CD14-positive monocyte (primary cell): ENCODE measurements at regions not wholly inside any gene's neighbourhood (a gene's known extent, or its start where the extent isn't known, plus 50 kb on each side); places are given as distances from the start of the nearest gene placed in this dataset.

Experiments used
- DNase-seq, 3 donors: peaks; one replicate each; pipeline ENCODE4 v3.0.0-alpha.2; 2011 to 2022
- H2AFZ ChIP-seq: 2 replicates; pipeline ENCODE4 v1.6.0; 2012; ENCODE audit warnings: mild to moderate bottlenecking, low read depth, low read length, inconsistent platforms; ENCODE audit not compliant: insufficient read depth, poor library complexity, severe bottlenecking
- H3K27ac ChIP-seq, 2 donors: 1 replicate in 1 of 2; 2 replicates in 1 of 2; pipeline ENCODE4 v1.5.1; 2012 to 2013; ENCODE audit warnings: low read length in 2 of 2, control low read depth in 1 of 2, inconsistent platforms in 1 of 2, low read depth in 1 of 2, mild to moderate bottlenecking in 1 of 2
- H3K27me3 ChIP-seq, 2 donors: one replicate each; pipeline versions ENCODE4 v1.6.0 to v1.6.1; 2011 to 2013; ENCODE audit warnings: low read length in 2 of 2; ENCODE audit not compliant: control insufficient read depth in 2 of 2, insufficient read depth in 2 of 2
- H3K36me3 ChIP-seq, 2 donors: replicated peaks in 1 of 2; 1 replicate in 1 of 2; 2 replicates in 1 of 2; pipeline versions ENCODE4 v1.5.1 to v1.6.1; 2012 to 2013; ENCODE audit warnings: low read length in 2 of 2, control low read depth in 1 of 2, inconsistent platforms in 1 of 2, mild to moderate bottlenecking in 1 of 2; ENCODE audit not compliant: insufficient read depth in 2 of 2, control insufficient read depth in 1 of 2
- H3K4me1 ChIP-seq, 2 donors: 1 replicate in 1 of 2; 2 replicates in 1 of 2; pipeline versions ENCODE4 v1.5.1 to v1.6.1; 2012 to 2013; ENCODE audit warnings: low read length in 2 of 2, control low read depth in 1 of 2, inconsistent platforms in 1 of 2, mild to moderate bottlenecking in 1 of 2, moderate library complexity in 1 of 2; ENCODE audit not compliant: insufficient read depth in 2 of 2, control insufficient read depth in 1 of 2
- H3K4me2 ChIP-seq: replicated peaks from 2 replicates; pipeline ENCODE3; 2012; ENCODE audit warnings: low read length, moderate library complexity, mild to moderate bottlenecking; ENCODE audit not compliant: poor library complexity, severe bottlenecking; ENCODE audit errors: extremely low read depth
- H3K4me3 ChIP-seq, 3 experiments: fragments of 200-600 bp in 1 of 3; sonication (generic) in 1 of 3; replicated peaks in 1 of 3; 1 replicate in 2 of 3; 2 replicates in 1 of 3; pipeline ENCODE4 v1.5.1; 2011 to 2013; ENCODE audit warnings: low read length in 3 of 3, mild to moderate bottlenecking in 3 of 3, control low read depth in 2 of 3, low read depth in 2 of 3, inconsistent platforms in 1 of 3, moderate library complexity in 1 of 3
- H3K79me2 ChIP-seq: 2 replicates; pipeline ENCODE4 v1.6.0; 2012; ENCODE audit warnings: mild to moderate bottlenecking, control low read depth, inconsistent platforms, low read length, moderate library complexity; ENCODE audit not compliant: insufficient read depth
- H3K9ac ChIP-seq: 2 replicates; pipeline ENCODE4 v1.6.0; 2017; ENCODE audit warnings: low read length, mild to moderate bottlenecking; ENCODE audit not compliant: insufficient read depth, poor library complexity, severe bottlenecking
- H3K9me3 ChIP-seq, 2 donors: replicated peaks in 1 of 2; 1 replicate in 1 of 2; 2 replicates in 1 of 2; pipeline versions ENCODE4 v1.5.1 to v1.6.1; 2012 to 2013; ENCODE audit warnings: low read length in 2 of 2, control low read depth in 1 of 2; ENCODE audit not compliant: control insufficient read depth in 1 of 2, insufficient read depth in 1 of 2
- H4K20me1 ChIP-seq: 2 replicates; pipeline ENCODE4 v1.6.0; 2012; ENCODE audit warnings: mild to moderate bottlenecking, low read length, control low read depth, moderate library complexity; ENCODE audit not compliant: insufficient read depth
- H3K27ac Mint-ChIP-seq, 7 donors: one replicate each; pipeline ENCODE4 v1.8.0; 2020; ENCODE audit warnings: mild to moderate bottlenecking in 7 of 7, mixed read lengths in 7 of 7, moderate library complexity in 6 of 7, inconsistent platforms in 2 of 7
- H3K27me3 Mint-ChIP-seq, 3 donors: one replicate each; pipeline ENCODE4 v1.8.0; 2021 to 2022; ENCODE audit warnings: low read depth in 3 of 3, mild to moderate bottlenecking in 3 of 3, mixed read lengths in 3 of 3, moderate library complexity in 3 of 3, inconsistent platforms in 1 of 3
- H3K36me3 Mint-ChIP-seq, 2 donors: one replicate each; pipeline ENCODE4 v1.8.0; 2020; ENCODE audit warnings: mixed read lengths in 2 of 2, inconsistent platforms in 1 of 2, mild to moderate bottlenecking in 1 of 2
- H3K4me1 Mint-ChIP-seq: one replicate; pipeline ENCODE4 v1.8.0; 2020; ENCODE audit warnings: mild to moderate bottlenecking, mixed read lengths
- H3K4me3 Mint-ChIP-seq, 2 donors: one replicate each; pipeline ENCODE4 v1.8.0; 2020; ENCODE audit warnings: mild to moderate bottlenecking in 2 of 2, mixed read lengths in 2 of 2, moderate library complexity in 1 of 2
- H3K9me3 Mint-ChIP-seq, 7 donors: one replicate each; pipeline ENCODE4 v1.8.0; 2020 to 2022; ENCODE audit warnings: mixed read lengths in 7 of 7, mild to moderate bottlenecking in 6 of 7, moderate library complexity in 6 of 7, inconsistent platforms in 2 of 7
- CTCF ChIP-seq: fragments of 200-600 bp; IDR thresholded peaks from one replicate; pipeline ENCODE4 v1.8.0; 2022; ENCODE audit warnings: antibody characterized with exemption, mild to moderate bottlenecking
- WGBS: methylation state at CpG from one replicate; pipeline ENCODE4 v1.1.5; 2013; ENCODE audit warnings: missing lambda C conversion rate; ENCODE audit not compliant: insufficient coverage; 5-methylcytosine and 5-hydroxymethylcytosine counted together
- intact Hi-C, 2 donors: fragments of 100-400 bp; cut with micrococcal nuclease; formaldehyde crosslinking; loops; one replicate each; pipeline versions ENCODE4 v1.15.0 to v1.15.1; 2023

DNA sequence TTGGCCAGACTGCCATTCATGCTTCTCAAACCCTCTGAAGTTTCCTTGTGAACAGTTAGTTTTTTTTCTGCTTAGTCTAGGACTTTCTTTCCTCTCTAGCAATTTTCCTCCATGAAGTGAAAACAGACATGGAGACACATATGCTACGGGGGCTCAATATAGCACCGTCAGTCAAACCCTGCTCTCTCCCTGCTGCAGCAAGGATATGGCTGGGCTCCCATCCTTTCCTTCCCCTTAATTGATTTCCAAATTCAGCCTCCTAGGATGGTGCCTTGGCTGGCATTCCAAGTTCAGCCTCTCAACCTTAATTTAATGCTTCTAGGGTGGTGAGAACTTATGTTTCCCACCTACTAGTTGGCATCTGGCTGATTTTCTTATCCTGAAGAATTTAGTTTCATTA is 436.7 kb downstream of the NPIPA7 start:
- H3K4me3 Mint-ChIP-seq = no peak overlapping the region
- Histone ChIP-seq H3K4me3 (no peak overlapping the region), H4K20me1 (no peaks in the 10 kb centered on the region), H3K4me2 (no peak overlapping the region), H3K36me3 (no peaks in the 10 kb centered on the region), H3K79me2 (no peaks in the 10 kb centered on the region), H3K4me1 (no peaks in the 10 kb centered on the region), H2AFZ (no peak overlapping the region), H3K9ac (no peak overlapping the region), H3K27me3 (no peaks in the 10 kb centered on the region), H3K9me3 (peaks cover under 1 to 3% of the 10 kb centered on the region in 2 donors), H3K27ac (no peak overlapping the region)
- intact Hi-C loops = no loop called here
- no peaks in the 10 kb centered on the region for H3K4me1 Mint-ChIP-seq
- H3K9me3 Mint-ChIP-seq = peaks cover 0 to 4% (median 3%) of the 10 kb centered on the region in 7 donors
- peak overlapping the region in 1 of 7 donors; percentile 42 for H3K27ac Mint-ChIP-seq
- no peak for DNase-seq
- H3K27me3 Mint-ChIP-seq = peaks cover 0 to 4% (median 0%) of the 10 kb centered on the region in 3 donors
- no peaks in the 10 kb centered on the region for H3K36me3 Mint-ChIP-seq
- WGBS = no CpG with 5 or more reads among the region's 2 CpGs
- no peak for TF ChIP-seq CTCF

DNA sequence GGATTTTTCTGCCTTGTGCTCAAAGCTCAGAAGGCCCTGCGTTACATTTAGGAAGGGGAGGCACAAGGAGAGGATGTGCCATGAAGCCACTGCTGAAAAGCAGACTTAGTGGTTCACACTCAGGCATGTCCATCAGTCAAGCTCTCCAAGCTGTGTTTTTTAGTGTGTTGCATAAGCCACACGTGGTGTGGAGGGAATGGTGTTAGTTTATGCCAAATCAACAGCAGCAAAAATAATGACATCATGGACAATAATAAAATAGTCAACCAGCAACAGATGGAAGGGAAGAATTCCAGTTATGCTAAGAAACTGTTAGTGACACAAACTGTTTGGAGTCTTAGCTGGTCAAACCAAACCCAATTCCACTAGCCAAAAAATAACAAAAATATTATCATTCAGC is 438.3 kb downstream of the NPIPA7 start:
- TF ChIP-seq CTCF = no peak
- Histone ChIP-seq H3K27ac (no peak overlapping the region), H3K79me2 (no peaks in the 10 kb centered on the region), H3K9me3 (peaks cover 3 to 19% of the 10 kb centered on the region in 2 donors), H3K4me1 (no peaks in the 10 kb centered on the region), H4K20me1 (no peaks in the 10 kb centered on the region), H3K9ac (no peak overlapping the region), H2AFZ (no peak overlapping the region), H3K4me3 (no peak overlapping the region), H3K4me2 (no peak overlapping the region), H3K27me3 (no peaks in the 10 kb centered on the region), H3K36me3 (no peaks in the 10 kb centered on the region)
- no peaks in the 10 kb centered on the region for H3K36me3 Mint-ChIP-seq
- no peak overlapping the region for H3K27ac Mint-ChIP-seq
- DNase-seq = no peak
- no peaks in the 10 kb centered on the region for H3K27me3 Mint-ChIP-seq
- intact Hi-C loops = no loop called here
- no peak overlapping the region for H3K4me3 Mint-ChIP-seq
- WGBS = 80% methylated on average over 1 of the region's 2 CpGs
- H3K9me3 Mint-ChIP-seq = peaks cover 3 to 13% (median 6%) of the 10 kb centered on the region in 7 donors
- no peaks in the 10 kb centered on the region for H3K4me1 Mint-ChIP-seq
